ENCODE measurements at regions not wholly inside any gene's neighbourhood (a gene's known extent, or its start where the extent isn't known, plus 50 kb on each side); places are given as distances from the start of the nearest gene placed in this dataset.

GRCh38 chr10:124146483-124146882 lies 53.1 kb upstream of the CHST15 start:
- DNase-seq (ENCODE audit: low spot score): no peak

DNA sequence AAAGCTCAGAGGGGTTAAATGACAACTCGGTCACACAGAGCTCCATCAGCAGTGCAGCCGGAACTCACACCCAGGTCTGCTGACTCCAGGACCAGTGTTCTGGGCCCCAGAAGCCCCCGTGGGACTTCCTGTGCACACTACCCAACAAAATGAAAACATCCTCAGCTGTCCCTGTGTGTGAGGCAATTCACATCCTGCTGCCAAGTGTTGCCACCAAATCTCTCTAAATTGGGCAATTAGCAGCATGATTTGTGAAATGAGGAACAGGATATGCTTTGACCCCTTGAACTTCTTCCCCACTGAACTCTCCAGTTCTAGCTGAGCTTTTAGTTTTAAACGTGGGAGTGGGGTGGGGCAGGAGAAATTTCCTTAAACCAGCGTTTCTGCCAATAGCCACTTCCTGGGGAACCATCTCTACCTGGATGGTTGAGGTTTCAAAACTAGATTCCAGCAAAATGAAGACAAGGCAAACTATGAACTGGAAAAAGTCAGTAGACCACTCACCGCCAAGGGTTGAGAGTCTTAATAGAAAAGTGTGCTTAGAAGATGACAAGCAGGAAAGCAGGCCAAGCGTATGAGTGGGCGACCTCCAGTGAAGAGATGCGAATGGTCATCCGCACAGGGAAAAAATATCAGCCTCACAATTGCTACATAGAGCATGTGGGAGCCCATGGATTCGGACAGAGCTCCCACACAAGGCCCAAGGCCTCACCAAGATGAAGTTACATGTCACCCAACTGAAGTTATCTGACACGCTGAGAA lies 51.9 kb upstream of the CHST15 start:
- DNase-seq (ENCODE audit: low spot score): no peak

- DNase-seq (ENCODE audit: low spot score): no peak
These were observed 51.1 kb upstream of the CHST15 start for GRCh38 chr10:124144536-124144935.

GRCh38 chr10:124143721-124144120 lies 50.3 kb upstream of the CHST15 start:
- no peak for DNase-seq (ENCODE audit: low spot score)

Measured in activated CD4-positive, alpha-beta T cell treated with anti-CD3 and anti-CD28 coated beads, Interleukin-2, Interleukin-4, amounts not matched to agents 100 ng/mL and 50 ng/mL, durations not matched to agents 16 hours and 8 hours (primary cell).